Glomerular visceral epithelial cell (primary cell): ENCODE measurements at regions not wholly inside any gene's neighbourhood (a gene's known extent, or its start where the extent isn't known, plus 50 kb on each side); places are given as distances from the start of the nearest gene placed in this dataset.
A peak's percentile ranks its signal among the peaks of the same experiment; 100 is the strongest.
"Not testable (repeated sequence)": the region's sequence is repeated elsewhere in the genome, so short reads cannot be mapped to it uniquely, and the experiment has no call there.

Experiments
- DNase-seq: peaks from one replicate; pipeline ENCODE4 v3.0.0-alpha.2; 2016; ENCODE audit errors: extremely low spot score

GRCh38 chr16:58828901-58829545 is 94.9 kb upstream of the GOT2 start:
- no peak for DNase-seq

- DNase-seq, result no peak
Measured at GRCh38 chr16:58824201-58824600, 90.1 kb upstream of the GOT2 start.

DNA sequence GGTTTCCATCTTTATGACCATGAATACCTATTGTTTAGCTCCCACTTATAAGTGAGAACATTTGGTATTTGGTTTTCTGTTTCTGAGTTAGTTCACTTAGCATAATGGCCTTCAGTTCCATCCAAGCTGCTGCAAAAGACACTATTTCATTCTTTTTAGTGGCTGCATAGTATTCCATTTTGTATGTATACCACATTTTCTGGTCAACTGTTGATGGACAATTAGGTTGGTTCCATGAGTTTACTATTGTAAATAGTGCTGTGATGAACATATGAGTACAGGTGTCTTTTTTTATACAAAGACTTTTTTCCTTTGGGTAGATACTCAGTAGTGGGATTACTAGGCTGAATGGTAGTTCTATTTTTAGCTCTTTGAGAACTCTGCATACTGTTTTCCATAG is 87.8 kb upstream of the GOT2 start:
- no peak for DNase-seq

DNA sequence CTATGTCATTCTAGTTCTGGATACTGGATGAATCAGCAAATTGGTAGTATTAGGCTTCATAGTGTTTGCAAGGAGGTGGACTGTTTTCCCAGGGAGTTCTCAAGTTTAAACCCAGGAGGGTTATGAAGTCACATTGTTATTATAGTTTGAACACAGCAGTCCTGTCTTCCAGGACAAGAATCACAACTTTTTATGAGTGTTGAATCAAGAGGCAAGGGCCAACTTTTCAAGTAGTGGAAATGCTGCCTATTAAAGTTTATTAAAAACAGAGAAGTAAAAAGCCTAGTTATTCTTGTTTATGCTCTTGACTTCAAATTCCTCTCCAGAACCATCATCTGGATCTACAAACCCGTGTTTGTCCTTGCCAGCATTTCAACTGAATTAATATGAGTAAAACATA is 86.3 kb upstream of the GOT2 start:
- no peak for DNase-seq

DNA sequence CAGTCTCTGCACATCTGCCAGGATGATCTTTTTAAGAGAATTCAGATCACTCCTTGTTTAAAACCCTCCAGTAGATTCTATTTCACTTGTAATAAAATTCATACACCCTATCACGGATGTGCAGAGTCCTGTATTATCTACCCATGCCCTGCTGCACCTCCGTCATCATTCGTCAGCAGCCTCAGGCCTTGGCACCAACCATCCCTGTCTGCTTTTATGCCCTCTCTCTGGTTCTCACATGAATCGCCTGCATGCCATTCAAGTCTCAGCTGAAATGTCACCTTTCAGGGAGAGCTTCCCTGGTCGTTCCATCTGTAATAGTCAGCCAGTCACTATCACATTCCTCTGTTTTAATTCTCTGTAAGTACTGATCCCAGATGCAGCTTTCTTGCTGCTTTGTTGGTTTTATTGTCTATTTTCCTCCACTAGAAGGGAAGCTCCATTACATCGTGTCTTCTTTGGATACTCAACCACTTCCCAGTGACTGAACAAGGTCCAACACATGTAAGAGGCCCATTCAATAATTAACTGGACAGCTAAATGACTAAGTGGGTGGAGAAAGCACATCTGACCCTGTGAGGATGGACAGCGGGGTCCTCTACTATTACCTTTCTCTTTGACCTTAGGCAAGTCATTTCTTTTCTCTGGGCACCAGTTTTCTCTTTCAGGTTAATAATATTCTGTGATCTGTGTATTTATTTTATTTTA is 81.2 kb upstream of the GOT2 start:
- DNase-seq, result no peak

DNA sequence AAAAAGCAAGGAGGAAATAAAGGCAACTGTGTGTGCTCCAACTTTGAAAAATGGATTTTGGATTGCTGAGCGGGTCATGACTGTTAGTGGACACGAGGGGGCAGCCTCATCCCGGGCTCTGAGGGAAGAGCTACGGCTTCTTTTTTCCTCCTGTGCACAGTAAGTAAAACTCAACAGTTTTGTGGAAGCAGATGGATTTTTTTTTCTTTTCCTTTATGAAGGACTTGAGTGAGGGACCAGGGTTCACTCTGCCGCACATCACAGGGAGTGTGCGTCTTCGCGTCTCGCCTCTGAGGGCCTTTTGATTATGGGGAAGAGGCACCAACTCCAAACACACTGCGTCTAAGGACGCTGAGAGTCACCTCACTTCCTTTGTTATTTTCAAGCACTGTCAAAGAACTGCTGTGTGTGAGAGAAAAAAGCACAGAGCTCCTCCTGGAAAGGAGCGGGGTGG is 80.3 kb upstream of the GOT2 start:
- DNase-seq, result peak; percentile 40

DNA sequence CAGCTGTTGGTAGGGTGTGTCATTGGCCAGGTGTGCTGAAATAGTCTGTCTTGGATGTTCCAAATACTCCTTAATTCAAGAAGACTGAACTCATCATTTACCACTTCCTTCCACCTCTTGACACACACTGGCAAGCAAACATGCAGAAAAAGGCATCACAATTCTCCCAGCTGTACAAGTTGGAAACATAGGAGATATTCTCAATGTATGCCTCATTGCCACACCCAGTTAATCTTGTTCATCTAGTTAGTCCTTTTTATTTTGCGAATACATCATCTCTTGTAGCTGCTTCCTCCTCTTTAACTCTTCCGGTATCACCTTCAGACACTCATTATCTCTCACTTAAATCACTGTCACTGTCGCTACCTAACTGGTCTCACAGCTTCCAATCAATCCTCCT is 75.1 kb upstream of the GOT2 start:
- no peak for DNase-seq

- no peak for DNase-seq
Measured at GRCh38 chr16:58807276-58807675, 73.2 kb upstream of the GOT2 start.

DNA sequence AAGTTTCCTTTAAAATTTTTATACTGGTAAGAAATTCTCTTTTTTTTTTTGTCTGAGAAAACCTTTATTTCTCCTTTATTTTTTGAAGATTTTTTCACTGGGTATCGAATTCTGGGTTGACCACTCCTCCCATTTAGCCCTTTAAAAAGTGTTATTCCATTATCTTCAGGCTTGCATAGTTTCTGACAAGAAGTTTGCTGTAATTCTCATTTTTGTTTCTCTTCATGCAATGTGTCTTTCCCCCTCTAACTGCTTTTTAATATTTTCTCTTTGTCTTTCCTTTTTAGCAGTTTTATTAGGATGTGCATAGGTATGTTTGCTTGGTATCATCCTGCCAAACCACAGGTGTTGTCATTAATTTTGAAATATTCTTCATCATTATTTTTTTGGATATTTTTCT is 67.7 kb upstream of the GOT2 start:
- DNase-seq, result no peak

DNA sequence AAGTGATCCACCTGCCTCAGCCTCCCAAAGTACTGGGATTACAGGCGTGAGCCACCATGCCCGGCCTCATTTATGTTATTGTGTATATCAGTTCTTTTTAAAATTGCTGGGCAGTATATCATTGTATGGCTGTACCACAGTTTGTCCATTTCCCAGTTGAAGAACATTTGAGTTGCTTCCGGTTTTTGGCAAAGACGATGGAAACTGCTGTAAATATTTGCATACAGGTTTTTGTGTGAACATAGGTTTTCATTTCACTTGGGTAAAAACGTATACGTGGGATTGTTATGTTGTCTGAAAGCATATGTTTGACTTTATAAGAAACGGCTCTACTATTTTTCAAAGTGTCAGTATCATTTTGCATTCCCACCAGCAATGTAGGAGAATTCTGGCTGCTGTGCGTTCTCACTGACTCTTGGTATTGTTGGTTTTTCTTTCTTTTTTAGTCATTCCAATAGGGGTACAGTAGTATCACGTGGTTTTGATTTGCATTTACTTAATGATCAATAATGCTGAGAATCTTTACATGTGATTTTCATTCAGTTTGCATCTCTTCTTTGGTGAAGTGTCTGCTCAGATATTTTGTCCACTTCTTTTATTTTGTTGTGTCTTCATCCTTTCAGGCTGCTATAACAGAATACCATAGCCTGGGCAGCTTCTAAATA is 63.2 kb upstream of the GOT2 start:
- DNase-seq, result no peak

GRCh38 chr16:58793366-58793765 is 59.2 kb upstream of the GOT2 start:
- DNase-seq, result no peak

DNA sequence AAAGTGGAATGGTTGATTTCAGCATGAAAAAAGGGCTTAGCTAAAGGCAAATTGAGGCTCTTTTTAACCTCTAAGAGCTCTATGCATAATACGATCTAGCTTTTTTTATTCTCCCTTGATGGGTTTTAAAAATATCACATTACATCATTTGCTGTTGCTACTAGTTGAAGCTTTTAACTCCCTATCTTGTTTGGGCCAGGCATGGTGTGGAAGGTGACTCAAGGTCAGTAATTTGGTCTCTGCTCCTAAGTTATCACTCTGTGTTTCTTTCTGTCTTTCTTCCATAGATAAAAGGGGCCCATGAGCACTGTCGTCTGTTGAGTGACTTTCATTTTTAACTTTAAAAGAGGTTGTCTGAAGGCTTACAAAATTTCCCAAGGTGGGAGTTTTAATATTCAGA is 58.1 kb upstream of the GOT2 start:
- no peak for DNase-seq

DNA sequence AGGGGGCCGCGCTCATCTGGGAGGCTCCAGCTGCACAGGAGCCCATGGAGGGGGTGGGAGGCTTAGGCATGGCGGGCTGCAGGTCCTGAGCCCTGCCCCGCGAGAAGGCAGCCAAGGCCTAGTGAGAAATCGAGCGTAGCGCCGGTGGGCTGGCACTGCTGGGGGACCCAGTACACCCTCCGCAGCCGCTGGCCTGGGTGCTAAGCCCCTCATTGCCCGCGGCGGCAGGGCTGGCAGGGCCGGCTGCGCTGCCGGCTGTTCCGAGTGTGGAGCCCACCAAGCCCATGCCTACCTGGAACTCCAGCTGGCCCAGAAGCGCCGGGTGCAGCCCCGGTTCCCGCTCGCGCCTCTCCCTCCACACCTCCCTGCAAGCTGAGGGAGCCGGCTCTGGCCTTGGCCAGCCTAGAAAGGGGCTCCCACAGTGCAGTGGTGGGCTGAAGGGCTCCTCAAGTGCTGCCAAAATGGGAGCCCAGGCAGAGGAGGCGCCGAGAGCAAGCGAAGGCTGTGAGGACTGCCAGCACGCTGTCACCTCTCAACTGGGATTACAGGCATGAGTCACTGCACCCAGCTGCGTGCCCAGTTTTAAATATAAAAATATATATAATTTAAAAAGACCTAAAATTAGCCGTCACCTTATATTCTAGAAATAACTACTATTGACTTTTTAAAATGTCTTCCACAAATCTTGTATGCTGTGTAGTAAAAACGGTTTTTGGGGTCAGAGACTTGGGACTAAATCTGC is 56.9 kb upstream of the GOT2 start:
- not testable (repeated sequence) for DNase-seq

GRCh38 chr16:58789351-58789750 is 55.2 kb upstream of the GOT2 start:
- no peak for DNase-seq
